H9 (cell line): ENCODE measurements at regions not wholly inside any gene's neighbourhood (a gene's known extent, or its start where the extent isn't known, plus 50 kb on each side); places are given as distances from the start of the nearest gene placed in this dataset.
A peak's percentile ranks its signal among the peaks of the same experiment; 100 is the strongest.

Source experiments
- DNase-seq: peaks from one replicate; pipeline ENCODE4 v3.0.0-alpha.2; 2017
- H2AFZ ChIP-seq: one replicate; pipeline ENCODE4 v1.6.1; 2013; ENCODE audit warnings: mild to moderate bottlenecking, low read length, control low read depth, moderate library complexity
- H2AK5ac ChIP-seq: 2 replicates; pipeline ENCODE4 v1.6.1; 2013; ENCODE audit warnings: low read length, control low read depth, mixed read lengths; ENCODE audit not compliant: insufficient read length
- H2BK120ac ChIP-seq: one replicate; pipeline ENCODE4 v1.6.1; 2013; ENCODE audit warnings: low read depth, mild to moderate bottlenecking, low read length, control low read depth, inconsistent platforms; ENCODE audit not compliant: poor library complexity, severe bottlenecking
- H2BK12ac ChIP-seq: 2 replicates; pipeline ENCODE4 v1.6.1; 2013; ENCODE audit warnings: low read length, control low read depth, mixed read lengths, low read depth; ENCODE audit not compliant: insufficient read length
- H2BK15ac ChIP-seq: 2 replicates; pipeline ENCODE4 v1.6.1; 2013; ENCODE audit warnings: low read depth, low read length, control low read depth
- H2BK20ac ChIP-seq: one replicate; pipeline ENCODE4 v1.6.1; 2013; ENCODE audit warnings: low read depth, mild to moderate bottlenecking, low read length, control low read depth, inconsistent platforms; ENCODE audit not compliant: poor library complexity, severe bottlenecking
- H2BK5ac ChIP-seq: 2 replicates; pipeline ENCODE4 v1.6.1; 2013; ENCODE audit warnings: low read length, control low read depth, mixed read lengths; ENCODE audit not compliant: insufficient read length
- H3K14ac ChIP-seq: 2 replicates; pipeline ENCODE4 v1.6.1; 2013; ENCODE audit warnings: low read length, control low read depth; ENCODE audit not compliant: insufficient read depth
- H3K18ac ChIP-seq: 2 replicates; pipeline ENCODE4 v1.6.1; 2013; ENCODE audit warnings: low read depth, mild to moderate bottlenecking, mixed read lengths, low read length, control low read depth; ENCODE audit not compliant: insufficient read length
- H3K23ac ChIP-seq: 2 replicates; pipeline ENCODE4 v1.6.1; 2013; ENCODE audit warnings: low read length, control low read depth, mixed read lengths, low read depth; ENCODE audit not compliant: insufficient read length
- H3K23me2 ChIP-seq: 2 replicates; pipeline ENCODE4 v1.6.1; 2013; ENCODE audit warnings: low read depth, mild to moderate bottlenecking, mixed read lengths, low read length, control low read depth; ENCODE audit not compliant: insufficient read length, poor library complexity, severe bottlenecking
- H3K27ac ChIP-seq: 2 replicates; pipeline ENCODE4 v1.5.1; 2013; ENCODE audit warnings: low read length, control low read depth, mixed read lengths, low read depth; ENCODE audit not compliant: insufficient read length
- H3K27me3 ChIP-seq: 2 replicates; pipeline ENCODE4 v1.6.1; 2013; ENCODE audit warnings: low read length, control low read depth, inconsistent platforms; ENCODE audit not compliant: insufficient read depth
- H3K4ac ChIP-seq: 2 replicates; pipeline ENCODE4 v1.6.1; 2013; ENCODE audit warnings: low read depth, mild to moderate bottlenecking, control low read depth, inconsistent platforms, low read length, moderate library complexity
- H3K4me1 ChIP-seq: 2 replicates; pipeline ENCODE4 v1.6.1; 2013; ENCODE audit warnings: low read length, control low read depth, inconsistent platforms; ENCODE audit not compliant: insufficient read depth
- H3K4me2 ChIP-seq: 2 replicates; pipeline ENCODE4 v1.6.1; 2013; ENCODE audit warnings: low read length, control low read depth, mixed read lengths; ENCODE audit not compliant: insufficient read length, insufficient read depth
- H3K56ac ChIP-seq: 2 replicates; pipeline ENCODE4 v1.6.1; 2013; ENCODE audit warnings: low read depth, mild to moderate bottlenecking, mixed read lengths, low read length, control low read depth; ENCODE audit not compliant: insufficient read length
- H3K79me1 ChIP-seq: 2 replicates; pipeline ENCODE4 v1.6.1; 2013; ENCODE audit warnings: low read depth, mild to moderate bottlenecking, moderate library complexity, low read length, control low read depth, inconsistent platforms; ENCODE audit not compliant: insufficient read depth, poor library complexity, severe bottlenecking
- H3K79me2 ChIP-seq: 2 replicates; pipeline ENCODE4 v1.6.1; 2013; ENCODE audit warnings: low read length, control low read depth, inconsistent platforms; ENCODE audit not compliant: insufficient read depth
- H3K9ac ChIP-seq: 2 replicates; pipeline ENCODE4 v1.6.1; 2013; ENCODE audit warnings: low read length, control low read depth, mixed read lengths; ENCODE audit not compliant: insufficient read length; ENCODE audit errors: extremely low read depth
- H3K9me3 ChIP-seq: one replicate; pipeline ENCODE4 v1.6.1; 2013; ENCODE audit warnings: low read depth, low read length, inconsistent platforms; ENCODE audit not compliant: control insufficient read depth
- H3T11ph ChIP-seq: one replicate; pipeline ENCODE4 v1.6.1; 2013; ENCODE audit warnings: mild to moderate bottlenecking, low read length, control low read depth, inconsistent platforms
- H4K20me1 ChIP-seq: one replicate; pipeline ENCODE4 v1.6.1; 2013; ENCODE audit not compliant: control insufficient read depth, insufficient read length, insufficient read depth
- H4K5ac ChIP-seq: 2 replicates; pipeline ENCODE4 v1.6.1; 2013; ENCODE audit warnings: low read depth, mild to moderate bottlenecking, mixed read lengths, low read length, control low read depth; ENCODE audit not compliant: insufficient read length
- H4K8ac ChIP-seq: replicated peaks from 2 replicates; pipeline ENCODE4 v1.6.1; 2013; ENCODE audit warnings: low read length, control low read depth, mixed read lengths, low read depth; ENCODE audit not compliant: insufficient read length
- H4K91ac ChIP-seq: 2 replicates; pipeline ENCODE4 v1.6.1; 2013; ENCODE audit warnings: low read depth, mild to moderate bottlenecking, moderate library complexity, mixed read lengths, low read length, control low read depth; ENCODE audit not compliant: insufficient read length
- H3K27ac Mint-ChIP-seq, 3 experiments: 2 replicates in 2 of 3; 3 replicates in 1 of 3; pipeline ENCODE4 v1.8.0; 2020 to 2021; ENCODE audit warnings: mixed read lengths in 3 of 3, mild to moderate bottlenecking in 1 of 3, moderate library complexity in 1 of 3
- H3K27me3 Mint-ChIP-seq: 2 replicates; pipeline ENCODE4 v1.8.0; 2021; ENCODE audit warnings: low read depth, mild to moderate bottlenecking, moderate library complexity, mixed read lengths
- H3K36me3 Mint-ChIP-seq, 3 experiments: 2 replicates in 2 of 3; 3 replicates in 1 of 3; pipeline ENCODE4 v1.8.0; 2020 to 2021; ENCODE audit warnings: low read depth in 3 of 3, mixed read lengths in 3 of 3; ENCODE audit not compliant: insufficient read depth in 1 of 3
- H3K4me1 Mint-ChIP-seq, 2 experiments: 2 replicates each; pipeline ENCODE4 v1.8.0; 2020; ENCODE audit warnings: mixed read lengths in 2 of 2
- H3K4me3 Mint-ChIP-seq, 2 experiments: 2 replicates in 1 of 2; 3 replicates in 1 of 2; pipeline ENCODE4 v1.8.0; 2020 to 2021; ENCODE audit warnings: mild to moderate bottlenecking in 2 of 2, mixed read lengths in 2 of 2, moderate library complexity in 1 of 2
- H3K9me3 Mint-ChIP-seq, 2 experiments: 2 replicates in 1 of 2; 3 replicates in 1 of 2; pipeline ENCODE4 v1.8.0; 2020; ENCODE audit warnings: mild to moderate bottlenecking in 2 of 2, mixed read lengths in 2 of 2, moderate library complexity in 1 of 2
- CTCF ChIP-seq: fragments of 200-600 bp; sonication (generic); conservative IDR thresholded peaks from 3 replicates; pipeline ENCODE4 v1.8.0; 2021; ENCODE audit warnings: antibody characterized with exemption, mild to moderate bottlenecking
- WGBS: extraction: QIAGEN DNeasy Blood & Tissue Kit; methylation state at CpG from one replicate; pipeline ENCODE4 v1.1.7; 2013; ENCODE audit warnings: missing lambda C conversion rate, low lambda C conversion rate, mixed read lengths; ENCODE audit not compliant: insufficient read length; ENCODE audit errors: extremely low coverage; 5-methylcytosine and 5-hydroxymethylcytosine counted together

DNA sequence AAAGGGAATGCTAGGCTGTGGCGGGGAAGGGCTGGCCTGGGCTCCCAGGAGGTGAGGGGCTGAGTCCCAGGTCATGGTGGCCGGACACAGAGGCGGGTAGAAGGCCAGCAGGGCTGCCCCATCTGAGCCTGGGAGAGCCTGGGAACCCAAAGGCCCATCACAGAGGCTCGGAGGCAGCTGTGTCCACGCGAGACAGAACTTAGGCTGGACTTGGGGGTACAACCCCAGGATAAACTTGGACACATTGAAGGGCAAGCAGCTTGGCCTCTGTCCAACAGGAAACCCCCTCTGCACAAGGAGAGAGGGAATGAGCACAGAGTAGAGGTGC, 95.9 kb downstream of the ZFP36L2 start:
- H2BK5ac ChIP-seq = no peak overlapping the region
- H2AFZ ChIP-seq = no peak overlapping the region
- no peak overlapping the region for H3K56ac ChIP-seq
- no peak overlapping the region for H4K91ac ChIP-seq
- no CpG with 5 or more reads among the region's 6 CpGs for WGBS
- Mint-ChIP-seq H3K9me3 (no peaks in the 10 kb centered on the region), H3K4me3 (no peak overlapping the region), H3K36me3 (no peaks in the 10 kb centered on the region), H3K27ac (peak overlapping the region in 2 of 3 experiments; percentile 59 to 70; a peak in 1 of 7 replicates), H3K4me1 (peaks cover 25 to 29% of the 10 kb centered on the region in 2 experiments), H3K27me3 (no peaks in the 10 kb centered on the region; the same call in 1 of the 2 replicates)
- no peak overlapping the region for H3K27ac ChIP-seq
- H2BK12ac ChIP-seq = no peak overlapping the region
- no peak overlapping the region for H3T11ph ChIP-seq
- H2BK120ac ChIP-seq = no peak overlapping the region
- no peak overlapping the region for H2AK5ac ChIP-seq
- no peak overlapping the region for H3K23ac ChIP-seq
- H3K4me1 ChIP-seq = 0 out of 2 replicates have a peak, but pooled peaks cover under 1% of the 10 kb centered on the region
- H3K9ac ChIP-seq = no peak overlapping the region
- no peak overlapping the region; the same call in 1 of the 2 replicates for H3K14ac ChIP-seq
- no peak overlapping the region for H4K8ac ChIP-seq
- H4K5ac ChIP-seq = no peak overlapping the region
- no peak overlapping the region for H2BK20ac ChIP-seq
- no peaks in the 10 kb centered on the region for H3K9me3 ChIP-seq
- H3K79me1 ChIP-seq = no peaks in the 10 kb centered on the region
- no peaks in the 10 kb centered on the region for H3K79me2 ChIP-seq
- H3K4ac ChIP-seq = no peak overlapping the region
- H2BK15ac ChIP-seq = no peak overlapping the region
- H3K23me2 ChIP-seq = no peaks in the 10 kb centered on the region
- no peaks in the 10 kb centered on the region for H4K20me1 ChIP-seq
- no peak overlapping the region for H3K4me2 ChIP-seq
- no peak overlapping the region for H3K18ac ChIP-seq
- no peaks in the 10 kb centered on the region for H3K27me3 ChIP-seq
- no peak for DNase-seq
- TF ChIP-seq CTCF = no peak
